NCI-H1417 treated with DMSO at 0.1 percent for 48 hours (cell line): ENCODE measurements at regions not wholly inside any gene's neighbourhood (a gene's known extent, or its start where the extent isn't known, plus 50 kb on each side); places are given as distances from the start of the nearest gene placed in this dataset.

ENCODE experiments used
- DNase-seq: peaks from one replicate; lab custom pipeline; 2025; lab: John Stamatoyannopoulos, UW

DNA sequence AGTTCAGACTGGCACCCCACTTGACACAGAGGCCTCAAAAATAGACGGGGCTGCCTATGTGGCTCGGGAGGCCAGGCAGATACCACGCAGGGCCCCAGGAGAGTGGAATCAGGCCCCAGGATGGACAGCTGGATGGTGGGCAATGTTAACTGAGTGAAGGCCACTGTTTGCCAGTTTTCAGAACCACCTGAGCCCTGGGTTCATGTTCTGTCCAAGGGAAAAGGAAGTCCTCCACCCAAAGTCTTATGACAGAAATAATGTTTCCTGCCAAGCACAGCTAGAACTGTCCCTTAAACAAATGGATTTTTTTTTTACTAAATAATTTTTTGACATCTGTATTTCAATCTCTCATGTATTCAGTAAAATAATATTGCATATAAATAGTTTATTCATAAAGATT lies 228.4 kb downstream of the KLF13 start:
- DNase-seq = no peak

GRCh38 chr15:31556494-31557150 lies 230.0 kb downstream of the KLF13 start:
- no peak for DNase-seq

GRCh38 chr15:31557899-31558298 lies 231.3 kb downstream of the KLF13 start:
- DNase-seq = no peak

DNA sequence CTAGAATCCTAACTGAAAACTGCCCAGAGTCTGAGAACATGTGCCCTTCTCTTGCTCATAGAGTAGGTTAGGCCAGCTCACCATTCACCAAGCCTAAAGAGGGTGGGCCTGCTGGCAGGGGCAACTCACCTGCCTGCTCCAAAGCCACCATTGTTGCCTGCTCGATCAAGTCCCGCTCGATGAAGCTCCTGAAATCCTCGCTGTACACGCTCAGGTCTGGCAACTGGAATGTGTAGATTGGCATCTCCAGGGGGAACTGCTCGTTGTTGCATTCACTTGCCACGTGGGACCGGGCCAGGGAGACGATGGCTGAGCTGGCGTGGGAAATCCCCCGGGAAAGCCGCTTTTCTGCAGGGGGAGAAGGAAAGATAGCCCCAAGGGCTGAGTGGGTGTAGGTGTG lies 232.2 kb downstream of the KLF13 start:
- no peak for DNase-seq

GRCh38 chr15:31559786-31560185 lies 233.2 kb downstream of the KLF13 start:
- no peak for DNase-seq

- DNase-seq = no peak
Observed at GRCh38 chr15:31560643-31561042, 234.0 kb downstream of the KLF13 start.

DNA sequence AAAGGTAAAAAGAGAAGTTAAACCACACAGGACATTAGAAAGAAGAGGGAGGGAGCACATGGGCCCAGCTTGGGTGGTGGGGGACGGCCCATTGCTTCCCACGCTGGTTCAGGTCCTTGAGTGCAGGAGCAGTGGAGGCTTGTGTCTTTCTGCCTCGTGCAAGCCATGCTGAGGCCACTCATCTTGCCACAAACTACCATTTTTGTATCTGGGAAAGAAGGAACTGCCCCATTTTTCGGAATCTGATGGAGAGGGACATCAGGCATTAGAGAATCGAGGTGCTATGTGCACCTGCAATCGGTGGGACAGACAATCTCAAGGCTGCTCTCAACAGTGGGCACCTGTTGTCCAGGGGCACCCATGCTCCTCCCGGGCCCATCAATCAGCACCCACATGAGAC lies 234.5 kb downstream of the KLF13 start:
- DNase-seq = no peak

- no peak for DNase-seq
Observed at GRCh38 chr15:31563001-31563400, 236.4 kb downstream of the KLF13 start.

- DNase-seq = no peak
Observed at GRCh38 chr15:31563421-31563820, 236.8 kb downstream of the KLF13 start.

DNA sequence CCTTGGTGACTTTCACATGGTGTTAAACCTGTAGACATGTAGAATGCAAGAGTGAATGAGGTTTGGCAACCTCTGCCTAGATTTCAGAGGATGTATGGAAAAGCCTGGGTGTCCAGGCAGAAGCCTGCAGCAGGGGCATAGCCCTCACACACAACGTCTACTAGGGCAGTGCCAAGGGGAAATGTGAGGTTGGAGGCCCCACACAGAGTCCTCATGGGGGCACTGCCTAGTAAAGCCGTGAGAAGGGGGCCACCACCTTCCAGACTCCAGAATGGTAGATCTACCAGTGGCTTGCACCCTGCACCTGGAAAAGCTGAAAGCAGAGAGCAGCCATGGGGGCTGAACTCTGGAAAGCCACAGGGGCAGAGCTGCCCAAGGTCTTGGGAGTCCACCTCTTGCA lies 241.2 kb downstream of the KLF13 start:
- no peak for DNase-seq

GRCh38 chr15:31569836-31570235 lies 243.2 kb downstream of the KLF13 start:
- DNase-seq = no peak

DNA sequence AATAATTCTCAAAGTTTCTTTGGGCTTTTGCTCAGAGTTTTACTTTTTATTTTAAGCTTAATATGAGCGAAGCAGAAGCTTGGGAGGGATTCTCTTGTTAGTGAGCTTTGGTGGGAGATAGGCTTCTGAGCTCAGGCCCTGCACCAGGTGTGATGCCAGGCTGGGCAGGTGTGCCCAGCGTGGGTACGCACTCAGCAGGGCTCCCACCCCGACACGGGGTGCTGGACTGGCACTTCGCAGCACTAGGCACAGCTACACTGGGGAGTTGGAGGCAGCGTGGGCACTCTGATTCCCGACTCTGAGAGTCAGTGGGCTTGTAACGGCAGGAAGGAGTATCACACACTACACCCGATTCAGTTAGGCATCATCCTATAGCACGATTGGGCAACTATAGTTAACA lies 244.0 kb downstream of the KLF13 start:
- no peak for DNase-seq

DNA sequence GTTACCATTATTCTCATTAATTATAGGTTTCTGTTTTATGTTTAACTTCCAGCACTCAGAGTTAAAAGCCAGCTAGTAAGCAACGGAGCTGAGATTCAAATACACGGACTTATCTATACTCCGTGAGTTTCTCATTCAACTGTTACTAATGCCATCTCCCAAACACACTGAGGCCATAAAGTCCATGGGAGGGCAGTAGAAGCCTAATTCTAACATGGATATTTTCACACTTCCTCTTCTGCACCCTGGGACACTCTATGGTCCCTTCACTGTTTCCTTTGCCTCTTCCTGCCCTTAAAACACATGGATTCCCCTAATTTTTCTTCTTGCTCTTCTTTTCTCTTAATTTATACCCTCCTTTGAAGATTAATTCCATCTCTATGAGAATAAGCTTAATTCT lies 245.0 kb downstream of the KLF13 start:
- no peak for DNase-seq

DNA sequence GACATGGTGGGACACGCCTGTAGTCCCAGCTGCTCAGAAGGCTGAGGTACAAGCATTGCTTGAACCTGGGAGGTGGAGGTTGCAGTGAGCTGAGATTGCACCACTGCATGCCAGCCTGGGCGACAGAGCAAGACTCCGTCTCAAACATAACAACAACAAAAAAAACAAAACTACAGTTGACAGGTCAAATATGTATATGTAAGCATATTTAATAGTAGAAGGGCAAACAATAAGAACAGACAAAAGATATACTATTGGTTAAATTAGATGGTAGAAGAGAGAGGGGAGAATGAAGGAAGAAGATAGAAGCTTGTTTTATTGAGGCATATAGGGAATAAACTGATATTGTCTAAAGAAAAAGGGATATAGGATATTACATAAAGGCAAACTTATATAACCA lies 247.1 kb downstream of the KLF13 start:
- no peak for DNase-seq

DNA sequence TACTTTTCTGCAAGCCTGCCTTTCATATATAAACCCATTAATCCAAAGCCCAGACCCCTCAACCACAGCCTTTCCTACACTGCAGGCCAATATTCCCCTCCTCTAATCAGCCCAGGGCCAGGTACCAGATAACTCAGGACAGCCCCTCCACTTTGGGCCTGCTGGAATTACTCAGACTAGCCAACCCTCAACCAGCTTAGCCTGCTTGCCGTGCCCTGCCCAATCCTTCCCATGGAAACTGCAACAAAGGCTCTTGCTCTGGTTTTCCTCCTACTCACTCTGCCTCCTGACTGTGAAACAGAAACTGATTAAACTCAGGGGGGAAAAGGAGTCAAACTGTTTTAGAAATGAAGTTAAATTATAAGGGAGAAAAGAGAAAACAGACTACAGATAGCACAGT lies 248.1 kb downstream of the KLF13 start:
- DNase-seq = no peak

- no peak for DNase-seq
Observed at GRCh38 chr15:31577108-31577507, 250.5 kb downstream of the KLF13 start.

GRCh38 chr15:31579282-31579681 lies 252.6 kb downstream of the KLF13 start:
- DNase-seq = no peak

DNA sequence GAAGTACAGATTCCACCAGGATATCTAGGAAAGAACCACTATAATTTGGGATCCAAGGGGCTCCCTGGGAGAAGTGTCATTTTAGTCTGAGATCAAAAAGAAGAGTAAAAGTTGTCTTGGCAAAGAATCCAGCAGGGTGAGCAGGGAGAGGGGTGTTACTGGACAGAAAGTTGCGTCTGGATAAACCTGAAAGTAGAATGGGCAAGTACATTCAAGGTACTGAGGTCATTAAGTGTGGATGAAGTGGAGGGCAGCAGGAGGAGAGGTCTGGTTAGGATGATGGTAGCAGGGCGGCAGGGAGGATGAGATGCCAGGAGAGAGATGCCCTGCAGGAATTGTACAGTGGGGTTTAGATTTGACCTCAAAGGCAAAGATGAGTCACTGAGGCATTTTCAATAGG lies 253.3 kb downstream of the KLF13 start:
- no peak for DNase-seq

DNA sequence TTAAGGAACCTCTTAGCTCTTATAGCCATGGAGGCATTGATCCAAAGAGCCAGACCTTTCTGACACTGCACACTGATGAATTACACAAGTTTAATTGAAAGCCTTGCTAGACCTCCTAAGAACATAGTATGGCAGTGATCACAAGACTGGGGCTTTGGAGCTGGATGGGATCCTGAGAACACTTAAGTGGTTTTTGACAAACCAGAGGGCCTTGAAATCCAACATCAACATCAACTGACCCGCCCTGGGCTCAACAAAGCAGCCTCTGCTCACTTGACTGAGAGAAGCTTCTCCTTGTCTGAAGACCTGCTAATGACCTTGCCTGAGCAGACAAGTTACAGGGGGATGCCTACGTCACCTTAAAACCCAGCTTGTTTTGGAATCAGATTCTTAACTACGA lies 257.6 kb downstream of the KLF13 start:
- no peak for DNase-seq

DNA sequence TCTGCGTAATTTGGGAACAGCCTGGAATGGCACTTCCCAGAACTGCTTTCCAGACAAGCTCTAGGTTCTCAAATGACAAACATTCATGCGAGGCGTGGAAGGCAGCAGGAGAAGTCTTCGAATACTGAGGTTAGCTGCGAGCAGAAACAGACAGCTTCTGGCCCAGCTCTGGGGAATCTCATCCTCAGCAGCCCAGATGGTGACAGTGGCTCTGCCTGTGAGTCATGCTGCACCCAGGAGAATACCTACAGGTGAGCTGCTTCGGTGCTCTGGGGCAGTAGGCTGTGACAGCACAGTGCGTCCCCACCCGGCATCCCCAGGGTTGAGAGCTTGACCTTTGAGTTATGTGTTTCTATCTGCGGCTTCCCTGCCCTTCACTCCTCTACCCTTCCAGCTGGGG lies 258.6 kb downstream of the KLF13 start:
- DNase-seq = no peak

- DNase-seq = no peak
Observed at GRCh38 chr15:31586841-31587240, 260.2 kb downstream of the KLF13 start.

GRCh38 chr15:31587583-31587982 lies 260.9 kb downstream of the KLF13 start:
- DNase-seq = no peak

DNA sequence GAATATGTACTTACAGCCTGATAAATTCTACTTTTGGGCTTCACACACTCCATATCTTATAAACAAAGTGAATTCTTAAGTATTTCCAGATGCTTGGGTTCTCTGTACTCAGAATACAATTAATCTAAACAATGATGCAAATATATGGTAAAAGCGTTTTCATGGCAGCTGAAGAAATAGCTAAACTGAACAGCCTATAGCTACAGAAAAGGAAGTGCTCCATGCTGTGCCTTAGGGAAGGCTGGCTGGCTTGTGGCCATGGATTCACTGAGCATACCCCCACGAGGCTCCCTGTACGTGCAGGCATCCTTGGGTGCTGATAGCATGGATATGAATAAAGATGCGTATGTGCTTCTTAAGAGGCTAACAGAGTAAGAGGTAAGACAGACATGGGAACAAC lies 264.0 kb downstream of the KLF13 start:
- no peak for DNase-seq

DNA sequence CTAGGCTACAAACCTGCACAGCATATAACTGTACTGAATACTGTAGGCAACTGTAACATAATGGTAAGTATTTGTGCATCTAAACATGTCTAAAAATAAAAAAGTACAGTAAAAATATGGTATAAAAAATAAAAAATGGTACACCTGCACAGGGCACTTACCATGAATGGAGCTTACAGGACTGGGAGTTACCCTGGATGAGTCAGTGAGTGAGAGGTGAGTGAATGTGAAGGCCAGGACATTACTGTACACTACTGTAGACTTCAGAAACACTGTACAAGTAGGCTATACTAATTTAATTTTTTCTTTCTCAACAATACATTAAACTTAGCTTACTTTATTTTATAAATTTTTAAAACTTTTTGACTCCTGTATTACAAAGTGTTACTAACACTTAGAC lies 265.3 kb downstream of the KLF13 start:
- DNase-seq = no peak

- no peak for DNase-seq
Observed at GRCh38 chr15:31597466-31597865, 270.8 kb downstream of the KLF13 start.
